Vagina (tissue), 2 donors: ENCODE measurements at regions not wholly inside any gene's neighbourhood (a gene's known extent, or its start where the extent isn't known, plus 50 kb on each side); places are given as distances from the start of the nearest gene placed in this dataset.

ENCODE experiments used
- POLR2A ChIP-seq, 2 donors: fragments of 450-650 bp; IDR thresholded peaks; one replicate each; pipeline ENCODE4 v1.6.1; 2017; ENCODE audit warnings: antibody characterized with exemption in 2 of 2, mild to moderate bottlenecking in 2 of 2, moderate library complexity in 2 of 2
- TF ChIP-seq, protein P1 (sequence below), 3 experiments: fragments of 450-650 bp in 2 of 3; fragments of 200-600 bp in 1 of 3; sonication (generic) in 1 of 3; IDR thresholded peaks; one replicate each; pipeline ENCODE4 v1.5.1; 2017 to 2019; ENCODE audit warnings: antibody characterized with exemption in 3 of 3, mild to moderate bottlenecking in 2 of 3, moderate library complexity in 2 of 3

GRCh38 chr12:114026805-114027204 is 60.7 kb upstream of the RBM19 start:
- TF ChIP-seq, protein P1, sequence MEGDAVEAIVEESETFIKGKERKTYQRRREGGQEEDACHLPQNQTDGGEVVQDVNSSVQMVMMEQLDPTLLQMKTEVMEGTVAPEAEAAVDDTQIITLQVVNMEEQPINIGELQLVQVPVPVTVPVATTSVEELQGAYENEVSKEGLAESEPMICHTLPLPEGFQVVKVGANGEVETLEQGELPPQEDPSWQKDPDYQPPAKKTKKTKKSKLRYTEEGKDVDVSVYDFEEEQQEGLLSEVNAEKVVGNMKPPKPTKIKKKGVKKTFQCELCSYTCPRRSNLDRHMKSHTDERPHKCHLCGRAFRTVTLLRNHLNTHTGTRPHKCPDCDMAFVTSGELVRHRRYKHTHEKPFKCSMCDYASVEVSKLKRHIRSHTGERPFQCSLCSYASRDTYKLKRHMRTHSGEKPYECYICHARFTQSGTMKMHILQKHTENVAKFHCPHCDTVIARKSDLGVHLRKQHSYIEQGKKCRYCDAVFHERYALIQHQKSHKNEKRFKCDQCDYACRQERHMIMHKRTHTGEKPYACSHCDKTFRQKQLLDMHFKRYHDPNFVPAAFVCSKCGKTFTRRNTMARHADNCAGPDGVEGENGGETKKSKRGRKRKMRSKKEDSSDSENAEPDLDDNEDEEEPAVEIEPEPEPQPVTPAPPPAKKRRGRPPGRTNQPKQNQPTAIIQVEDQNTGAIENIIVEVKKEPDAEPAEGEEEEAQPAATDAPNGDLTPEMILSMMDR (IDR thresholded peaks at IDR 0.05): no peak
- no peak for TF ChIP-seq POLR2A (IDR thresholded peaks at IDR 0.05)
